OCI-LY1 (cell line): ENCODE measurements at regions not wholly inside any gene's neighbourhood (a gene's known extent, or its start where the extent isn't known, plus 50 kb on each side); places are given as distances from the start of the nearest gene placed in this dataset.

Experiments
- H2AFZ ChIP-seq: fragments of 200-600 bp; sonication (generic), shearing (Covaris generic); 2 replicates; pipeline ENCODE4 v1.6.0; 2014; ENCODE audit warnings: antibody characterized with exemption, mild to moderate bottlenecking, low read length
- H3F3A ChIP-seq: fragments of 200-600 bp; sonication (generic), shearing (Covaris generic); 2 replicates; pipeline ENCODE4 v1.6.0; 2014; ENCODE audit warnings: mild to moderate bottlenecking, antibody characterized with exemption, low read length, moderate library complexity; ENCODE audit not compliant: insufficient read depth
- H3K27ac ChIP-seq: fragments of 200-600 bp; sonication (generic); 2 replicates; pipeline ENCODE4 v1.5.1; 2014; ENCODE audit warnings: low read length, mixed run types, mild to moderate bottlenecking, low read depth; ENCODE audit not compliant: poor library complexity, severe bottlenecking
- H3K27me3 ChIP-seq: fragments of 200-600 bp; sonication (generic); 2 replicates; pipeline ENCODE4 v1.6.0; 2014; ENCODE audit warnings: antibody characterized with exemption, mild to moderate bottlenecking, low read length, moderate library complexity; ENCODE audit not compliant: insufficient read depth
- H3K36me3 ChIP-seq: fragments of 200-600 bp; sonication (generic); 2 replicates; pipeline ENCODE4 v1.6.1; 2014; ENCODE audit warnings: mild to moderate bottlenecking, antibody characterized with exemption, low read length, moderate library complexity, mixed read lengths; ENCODE audit not compliant: insufficient read depth
- H3K4me1 ChIP-seq: fragments of 200-600 bp; sonication (generic); 2 replicates; pipeline ENCODE4 v1.5.1; 2014; ENCODE audit warnings: mild to moderate bottlenecking, low read length, moderate library complexity; ENCODE audit not compliant: insufficient read depth, severe bottlenecking
- H3K4me2 ChIP-seq: fragments of 200-600 bp; sonication (generic), shearing (Covaris generic); 2 replicates; pipeline ENCODE4 v1.6.1; 2014; ENCODE audit warnings: low read length
- H3K4me3 ChIP-seq: fragments of 200-600 bp; sonication (generic); 2 replicates; pipeline ENCODE4 v1.5.1; 2014; ENCODE audit warnings: low read length, low read depth, mild to moderate bottlenecking, mixed read lengths; ENCODE audit not compliant: poor library complexity, severe bottlenecking
- H3K79me2 ChIP-seq: fragments of 200-600 bp; shearing (Covaris generic); 2 replicates; pipeline ENCODE4 v1.6.1; 2016; ENCODE audit warnings: mixed run types, low read length, mixed read lengths; ENCODE audit not compliant: insufficient read depth
- H3K9ac ChIP-seq: fragments of 200-600 bp; sonication (generic), shearing (Covaris generic); 2 replicates; pipeline ENCODE4 v1.6.1; 2014; ENCODE audit warnings: mild to moderate bottlenecking, low read length, mixed read lengths
- H3K9me2 ChIP-seq: fragments of 200-600 bp; sonication (generic), shearing (Covaris generic); 2 replicates; pipeline ENCODE4 v1.6.1; 2014; ENCODE audit warnings: low read depth, mild to moderate bottlenecking, low read length, mixed read lengths
- H3K9me3 ChIP-seq: fragments of 200-600 bp; shearing (Covaris generic); 2 replicates; pipeline ENCODE4 v1.6.1; 2014; ENCODE audit warnings: low read length, mixed read lengths
- H4K20me1 ChIP-seq: fragments of 200-600 bp; sonication (generic), shearing (Covaris generic); 2 replicates; pipeline ENCODE4 v1.6.0; 2016; ENCODE audit warnings: mild to moderate bottlenecking, low read length; ENCODE audit not compliant: insufficient read depth
- CTCF ChIP-seq: fragments of 200-600 bp; sonication (generic), shearing (Covaris generic); IDR thresholded peaks from 2 replicates; pipeline ENCODE4 v1.5.1; 2017; ENCODE audit warnings: mild to moderate bottlenecking, antibody characterized with exemption, low read length, moderate library complexity, mixed read lengths
- EZH2 ChIP-seq: fragments of 200-600 bp; sonication (generic), shearing (Covaris generic); IDR thresholded peaks from 2 replicates; pipeline ENCODE4 v1.8.0; 2017; ENCODE audit warnings: borderline replicate concordance, mixed run types, mild to moderate bottlenecking, antibody characterized with exemption, low read length, moderate library complexity, mixed read lengths

GRCh38 chr14:30484201-30484600, 74.8 kb upstream of the G2E3 start:
- Histone ChIP-seq H3K9me2 (no peaks in the 10 kb centered on the region), H3K9me3 (no peaks in the 10 kb centered on the region), H3K4me2 (no peak overlapping the region), H3K4me1 (no peaks in the 10 kb centered on the region), H3K27ac (no peak overlapping the region), H3K27me3 (no peaks in the 10 kb centered on the region), H3K36me3 (no peaks in the 10 kb centered on the region), H2AFZ (no peak overlapping the region), H3K79me2 (no peaks in the 10 kb centered on the region), H3F3A (no peaks in the 10 kb centered on the region), H4K20me1 (no peaks in the 10 kb centered on the region), H3K9ac (no peak overlapping the region), H3K4me3 (no peak overlapping the region)
- TF ChIP-seq CTCF = no peak
- no peak for TF ChIP-seq EZH2

- Histone ChIP-seq H3K79me2 (no peaks in the 10 kb centered on the region), H2AFZ (no peak overlapping the region), H3F3A (no peaks in the 10 kb centered on the region), H3K4me2 (no peak overlapping the region), H3K9me3 (no peaks in the 10 kb centered on the region), H3K27ac (no peak overlapping the region), H3K9me2 (no peaks in the 10 kb centered on the region), H3K27me3 (no peaks in the 10 kb centered on the region), H3K36me3 (no peaks in the 10 kb centered on the region), H4K20me1 (no peaks in the 10 kb centered on the region), H3K9ac (no peak overlapping the region), H3K4me3 (no peak overlapping the region), H3K4me1 (no peaks in the 10 kb centered on the region)
- TF ChIP-seq CTCF = no peak
- no peak for TF ChIP-seq EZH2
Observed at GRCh38 chr14:30484976-30485375, 74.0 kb upstream of the G2E3 start.

- H3K79me2 ChIP-seq = no peaks in the 10 kb centered on the region
- no peak overlapping the region for H3K4me2 ChIP-seq
- H4K20me1 ChIP-seq = no peaks in the 10 kb centered on the region
- no peaks in the 10 kb centered on the region for H3K4me1 ChIP-seq
- H3K27me3 ChIP-seq = no peaks in the 10 kb centered on the region
- H3F3A ChIP-seq = no peaks in the 10 kb centered on the region
- H2AFZ ChIP-seq = no peak overlapping the region
- no peaks in the 10 kb centered on the region for H3K9me2 ChIP-seq
- TF ChIP-seq CTCF = no peak
- no peak for TF ChIP-seq EZH2
- H3K4me3 ChIP-seq = no peak overlapping the region
- no peak overlapping the region for H3K27ac ChIP-seq
- no peaks in the 10 kb centered on the region for H3K9me3 ChIP-seq
- no peak overlapping the region for H3K9ac ChIP-seq
- H3K36me3 ChIP-seq = no peaks in the 10 kb centered on the region
Observed at GRCh38 chr14:30496852-30497251, 62.1 kb upstream of the G2E3 start.
